Endothelial cell of umbilical vein (primary cell): ENCODE measurements at regions not wholly inside any gene's neighbourhood (a gene's known extent, or its start where the extent isn't known, plus 50 kb on each side); places are given as distances from the start of the nearest gene placed in this dataset.

Source experiments
- CTCF ChIP-seq, 2 donors: IDR thresholded peaks; 1 replicate in 1 of 2; 2 replicates in 1 of 2; pipeline ENCODE4 v1.5.1; 2011; ENCODE audit warnings: low read length in 2 of 2, mild to moderate bottlenecking in 2 of 2, moderate library complexity in 2 of 2, control low read depth in 1 of 2, inconsistent platforms in 1 of 2, low read depth in 1 of 2; ENCODE audit not compliant: insufficient read depth in 1 of 2; ENCODE audit errors: extremely low read depth in 1 of 2
- EZH2 ChIP-seq: IDR thresholded peaks from 2 replicates; pipeline ENCODE4 v1.6.1; 2012; ENCODE audit warnings: borderline replicate concordance, low read depth, mild to moderate bottlenecking, moderate library complexity, low read length, inconsistent platforms; ENCODE audit not compliant: severe bottlenecking
- GATA2 ChIP-seq: IDR thresholded peaks from 2 replicates; pipeline ENCODE4 v1.7.0; 2011; ENCODE audit warnings: low read depth, mild to moderate bottlenecking, moderate library complexity, mixed read lengths, low read length; ENCODE audit not compliant: insufficient read length, insufficient read depth
- JUN ChIP-seq: IDR thresholded peaks from 2 replicates; pipeline ENCODE4 v1.6.1; 2011; ENCODE audit warnings: borderline replicate concordance, low read depth; ENCODE audit not compliant: insufficient read length, insufficient read depth
- MYC ChIP-seq: IDR thresholded peaks from one replicate; pipeline ENCODE4 v1.6.1; 2011; ENCODE audit warnings: mild to moderate bottlenecking, low read depth, low read length
- POLR2A ChIP-seq: IDR thresholded peaks from 2 replicates; pipeline ENCODE4 v1.6.1; 2012; ENCODE audit warnings: low read depth, mild to moderate bottlenecking, control low read depth, low read length
- POLR2AphosphoS5 ChIP-seq: IDR thresholded peaks from 2 replicates; pipeline ENCODE4 v1.6.1; 2012; ENCODE audit warnings: low read depth, mild to moderate bottlenecking, control low read depth, low read length, moderate library complexity; ENCODE audit not compliant: insufficient read depth

- TF ChIP-seq CTCF (IDR thresholded peaks at IDR 0.05; ENCODE audit: extremely low read depth in 1 of 2, insufficient read depth in 1 of 2, low read depth in 1 of 2, low read length in 2 of 2) (no peak), EZH2 (no peak), POLR2AphosphoS5 (no peak), GATA2 (no peak), MYC (no peak), POLR2A (no peak), JUN (no peak)
These were observed 378.7 kb downstream of the METTL4 start for GRCh38 chr18:2192562-2192961.
